ENCODE measurements at regions not wholly inside any gene's neighbourhood (a gene's known extent, or its start where the extent isn't known, plus 50 kb on each side); places are given as distances from the start of the nearest gene placed in this dataset.

DNA sequence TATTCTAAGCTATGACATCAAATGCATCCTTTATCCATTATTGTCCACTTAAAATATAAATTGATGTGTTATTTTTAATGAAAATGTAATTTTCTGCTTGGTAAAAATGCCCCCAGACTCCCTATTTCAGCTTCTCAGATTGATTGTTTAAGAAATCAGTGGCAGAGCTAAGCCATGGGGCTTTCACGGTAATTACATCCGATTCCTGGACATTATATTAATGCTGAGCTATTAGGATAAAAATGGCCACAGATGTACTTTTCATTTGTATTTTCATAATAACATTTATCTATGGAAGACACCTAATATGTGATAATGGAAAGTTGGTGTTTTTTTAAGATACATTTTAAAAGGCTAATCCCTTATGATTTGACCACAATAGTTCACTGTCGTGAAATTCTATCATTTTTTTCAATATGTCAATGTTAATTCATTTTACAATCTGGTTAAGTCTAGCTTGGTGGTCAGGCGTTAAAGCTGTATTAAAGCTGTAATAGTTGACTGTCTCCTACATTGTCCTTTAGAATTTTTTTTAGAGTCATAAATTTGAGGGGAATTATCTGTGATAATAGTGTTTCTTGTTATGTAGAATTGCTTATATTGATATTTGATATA lies 229.0 kb upstream of the UBE2E3 start:
- TF ChIP-seq, protein P1, sequence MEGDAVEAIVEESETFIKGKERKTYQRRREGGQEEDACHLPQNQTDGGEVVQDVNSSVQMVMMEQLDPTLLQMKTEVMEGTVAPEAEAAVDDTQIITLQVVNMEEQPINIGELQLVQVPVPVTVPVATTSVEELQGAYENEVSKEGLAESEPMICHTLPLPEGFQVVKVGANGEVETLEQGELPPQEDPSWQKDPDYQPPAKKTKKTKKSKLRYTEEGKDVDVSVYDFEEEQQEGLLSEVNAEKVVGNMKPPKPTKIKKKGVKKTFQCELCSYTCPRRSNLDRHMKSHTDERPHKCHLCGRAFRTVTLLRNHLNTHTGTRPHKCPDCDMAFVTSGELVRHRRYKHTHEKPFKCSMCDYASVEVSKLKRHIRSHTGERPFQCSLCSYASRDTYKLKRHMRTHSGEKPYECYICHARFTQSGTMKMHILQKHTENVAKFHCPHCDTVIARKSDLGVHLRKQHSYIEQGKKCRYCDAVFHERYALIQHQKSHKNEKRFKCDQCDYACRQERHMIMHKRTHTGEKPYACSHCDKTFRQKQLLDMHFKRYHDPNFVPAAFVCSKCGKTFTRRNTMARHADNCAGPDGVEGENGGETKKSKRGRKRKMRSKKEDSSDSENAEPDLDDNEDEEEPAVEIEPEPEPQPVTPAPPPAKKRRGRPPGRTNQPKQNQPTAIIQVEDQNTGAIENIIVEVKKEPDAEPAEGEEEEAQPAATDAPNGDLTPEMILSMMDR (IDR thresholded peaks at IDR 0.05): no peak
- no peak for TF ChIP-seq POLR2A (IDR thresholded peaks at IDR 0.05)

Measured in Peyer's patch (tissue), 4 donors.